Activated T-helper 17 cell treated with anti-CD3 and anti-CD28 coated beads, Interleukin-2, amount 50 U/mL, for 72 hours (primary cell): ENCODE measurements at regions not wholly inside any gene's neighbourhood (a gene's known extent, or its start where the extent isn't known, plus 50 kb on each side); places are given as distances from the start of the nearest gene placed in this dataset.
A peak's percentile ranks its signal among the peaks of the same experiment; 100 is the strongest.
"Not testable (repeated sequence)": the region's sequence is repeated elsewhere in the genome, so short reads cannot be mapped to it uniquely, and the experiment has no call there.

Source experiments
- ATAC-seq: fragments of 150-1000 bp; cut with Tn5 transposase; replicated peaks from 2 replicates; pipeline ENCODE4 v1.10.0; 2021; ENCODE audit warnings: mild to moderate bottlenecking, moderate library complexity
- H3K27ac Mint-ChIP-seq: one replicate; pipeline ENCODE4 v1.8.0; 2022; ENCODE audit warnings: mixed read lengths
- H3K27me3 Mint-ChIP-seq: one replicate; pipeline ENCODE4 v1.8.0; 2022; ENCODE audit warnings: mixed read lengths
- H3K36me3 Mint-ChIP-seq: one replicate; pipeline ENCODE4 v1.8.0; 2022; ENCODE audit warnings: low read depth, mild to moderate bottlenecking, mixed read lengths
- H3K4me1 Mint-ChIP-seq: one replicate; pipeline ENCODE4 v1.8.0; 2022; ENCODE audit warnings: mixed read lengths
- H3K4me3 Mint-ChIP-seq: one replicate; pipeline ENCODE4 v1.8.0; 2022; ENCODE audit warnings: mild to moderate bottlenecking, mixed read lengths
- H3K9me3 Mint-ChIP-seq: one replicate; pipeline ENCODE4 v1.8.0; 2022; ENCODE audit warnings: mixed read lengths

- no peaks in the 10 kb centered on the region for H3K9me3 Mint-ChIP-seq
- H3K27ac Mint-ChIP-seq: no peak overlapping the region
- H3K4me1 Mint-ChIP-seq: no peaks in the 10 kb centered on the region
- no peak for ATAC-seq
- H3K4me3 Mint-ChIP-seq: no peak overlapping the region
- H3K27me3 Mint-ChIP-seq: peaks cover 6% of the 10 kb centered on the region
- no peaks in the 10 kb centered on the region for H3K36me3 Mint-ChIP-seq
These were observed 306.2 kb upstream of the NREP start for GRCh38 chr5:112063191-112063590.

- Mint-ChIP-seq H3K4me3 (no peak overlapping the region), H3K9me3 (no peaks in the 10 kb centered on the region), H3K36me3 (no peaks in the 10 kb centered on the region), H3K4me1 (no peaks in the 10 kb centered on the region), H3K27ac (no peak overlapping the region), H3K27me3 (peaks cover 6% of the 10 kb centered on the region)
- no peak for ATAC-seq
These were observed 305.2 kb upstream of the NREP start for GRCh38 chr5:112062181-112062580.

- no peaks in the 10 kb centered on the region for H3K4me1 Mint-ChIP-seq
- no peak for ATAC-seq
- H3K27me3 Mint-ChIP-seq: peaks cover 5% of the 10 kb centered on the region
- no peak overlapping the region for H3K4me3 Mint-ChIP-seq
- no peaks in the 10 kb centered on the region for H3K9me3 Mint-ChIP-seq
- H3K36me3 Mint-ChIP-seq: no peaks in the 10 kb centered on the region
- no peak overlapping the region for H3K27ac Mint-ChIP-seq
These were observed 304.7 kb upstream of the NREP start for GRCh38 chr5:112061666-112062065.

DNA sequence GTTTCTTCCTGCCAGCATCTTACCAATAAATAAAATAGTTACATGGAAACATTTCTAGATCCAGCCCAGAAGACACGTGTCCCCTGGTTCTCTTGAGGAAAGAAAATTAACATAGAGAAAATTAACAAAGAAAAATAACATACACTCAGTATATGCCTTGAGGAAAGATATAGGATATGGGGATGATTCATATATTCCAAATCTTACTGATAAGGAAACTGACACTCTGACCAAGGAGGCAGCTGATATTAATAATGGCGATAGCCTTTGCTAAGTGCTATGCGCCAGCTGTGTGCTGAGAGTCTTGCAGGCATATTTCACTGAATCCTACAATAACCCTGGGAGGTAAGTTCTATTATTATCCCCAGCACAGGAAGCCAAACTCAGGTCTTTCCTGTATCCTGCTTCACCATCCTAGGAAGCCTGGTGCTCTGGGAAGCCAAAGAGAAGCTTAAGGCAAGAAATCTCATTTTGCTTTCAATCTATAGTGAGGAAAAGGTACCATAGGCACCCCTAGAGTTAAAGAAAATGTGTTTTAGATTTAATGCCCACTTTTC lies 302.7 kb upstream of the NREP start:
- Mint-ChIP-seq H3K4me1 (no peaks in the 10 kb centered on the region), H3K9me3 (no peaks in the 10 kb centered on the region), H3K4me3 (no peak overlapping the region), H3K27ac (no peak overlapping the region), H3K27me3 (no peaks in the 10 kb centered on the region), H3K36me3 (no peaks in the 10 kb centered on the region)
- no peak for ATAC-seq

DNA sequence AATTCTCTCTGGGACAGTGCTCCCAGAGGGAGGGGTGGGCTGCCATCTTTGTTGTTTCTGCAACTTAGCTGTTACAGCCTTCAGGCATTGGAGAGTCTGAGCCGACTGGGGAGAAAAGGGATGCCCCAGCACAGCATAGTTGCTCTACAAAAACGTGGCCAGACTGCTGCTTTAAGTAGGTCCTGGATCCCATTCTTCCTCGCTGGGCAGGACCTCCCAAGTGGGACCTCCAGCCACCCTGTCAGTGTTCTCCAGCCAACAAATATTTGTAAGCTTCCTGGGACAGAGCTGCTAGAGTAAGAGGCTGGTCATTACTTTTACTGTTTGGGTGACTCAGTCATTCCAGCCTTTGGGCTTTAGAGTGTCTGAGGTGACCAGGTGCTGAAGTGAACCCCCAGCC lies 292.7 kb upstream of the NREP start:
- H3K9me3 Mint-ChIP-seq: no peaks in the 10 kb centered on the region
- no peak overlapping the region for H3K27ac Mint-ChIP-seq
- H3K36me3 Mint-ChIP-seq: no peaks in the 10 kb centered on the region
- peaks cover 11% of the 10 kb centered on the region for H3K27me3 Mint-ChIP-seq
- ATAC-seq: no peak
- H3K4me1 Mint-ChIP-seq: no peaks in the 10 kb centered on the region
- H3K4me3 Mint-ChIP-seq: no peak overlapping the region

- Mint-ChIP-seq H3K4me1 (no peaks in the 10 kb centered on the region), H3K27ac (no peak overlapping the region), H3K27me3 (no peaks in the 10 kb centered on the region), H3K9me3 (no peaks in the 10 kb centered on the region), H3K4me3 (no peak overlapping the region), H3K36me3 (no peaks in the 10 kb centered on the region)
- no peak for ATAC-seq
These were observed 279.2 kb upstream of the NREP start for GRCh38 chr5:112036206-112036605.

- no peaks in the 10 kb centered on the region for H3K27me3 Mint-ChIP-seq
- no peak overlapping the region for H3K4me3 Mint-ChIP-seq
- ATAC-seq: no peak
- H3K27ac Mint-ChIP-seq: no peak overlapping the region
- H3K9me3 Mint-ChIP-seq: no peaks in the 10 kb centered on the region
- no peaks in the 10 kb centered on the region for H3K36me3 Mint-ChIP-seq
- H3K4me1 Mint-ChIP-seq: no peaks in the 10 kb centered on the region
These were observed 277.5 kb upstream of the NREP start for GRCh38 chr5:112034421-112034979.

GRCh38 chr5:112026879-112027278 lies 269.9 kb upstream of the NREP start:
- ATAC-seq, H3K27me3 Mint-ChIP-seq, H3K9me3 Mint-ChIP-seq, H3K4me3 Mint-ChIP-seq, H3K36me3 Mint-ChIP-seq, H3K27ac Mint-ChIP-seq, H3K4me1 Mint-ChIP-seq: not testable (repeated sequence)

- peak; percentile 32 for ATAC-seq
- no peaks in the 10 kb centered on the region for H3K9me3 Mint-ChIP-seq
- no peak overlapping the region for H3K4me3 Mint-ChIP-seq
- H3K27ac Mint-ChIP-seq: no peak overlapping the region
- no peaks in the 10 kb centered on the region for H3K36me3 Mint-ChIP-seq
- H3K27me3 Mint-ChIP-seq: no peaks in the 10 kb centered on the region
- H3K4me1 Mint-ChIP-seq: no peaks in the 10 kb centered on the region
These were observed 268.8 kb upstream of the NREP start for GRCh38 chr5:112025757-112026156.

GRCh38 chr5:112024769-112025168 lies 267.8 kb upstream of the NREP start:
- no peak for ATAC-seq
- no peaks in the 10 kb centered on the region for H3K36me3 Mint-ChIP-seq
- no peaks in the 10 kb centered on the region for H3K4me1 Mint-ChIP-seq
- H3K27ac Mint-ChIP-seq: no peak overlapping the region
- H3K4me3 Mint-ChIP-seq: no peak overlapping the region
- no peaks in the 10 kb centered on the region for H3K27me3 Mint-ChIP-seq
- no peaks in the 10 kb centered on the region for H3K9me3 Mint-ChIP-seq

GRCh38 chr5:112024221-112024620 lies 267.2 kb upstream of the NREP start:
- no peak overlapping the region for H3K4me3 Mint-ChIP-seq
- no peak for ATAC-seq
- H3K36me3 Mint-ChIP-seq: no peaks in the 10 kb centered on the region
- no peaks in the 10 kb centered on the region for H3K9me3 Mint-ChIP-seq
- no peaks in the 10 kb centered on the region for H3K4me1 Mint-ChIP-seq
- no peaks in the 10 kb centered on the region for H3K27me3 Mint-ChIP-seq
- no peak overlapping the region for H3K27ac Mint-ChIP-seq

DNA sequence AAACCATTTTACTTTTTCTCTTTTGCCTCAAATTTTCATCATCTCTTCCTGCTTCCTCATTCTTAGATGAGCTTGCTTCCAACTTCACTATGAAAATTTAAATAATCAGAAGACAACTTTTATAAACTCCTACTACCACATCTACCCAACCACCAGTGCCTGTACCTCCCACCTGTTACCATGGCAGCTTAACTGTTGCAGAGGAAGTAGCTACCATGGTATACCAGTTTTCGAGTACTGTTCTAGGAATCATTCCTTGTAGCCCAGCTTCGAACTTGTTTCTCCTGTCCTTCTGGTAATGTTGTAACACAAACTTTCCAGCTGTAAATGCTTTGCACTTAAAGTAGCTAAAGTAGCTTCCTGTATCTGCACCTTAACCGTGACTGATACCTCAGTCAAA lies 266.8 kb upstream of the NREP start:
- no peak overlapping the region for H3K27ac Mint-ChIP-seq
- no peaks in the 10 kb centered on the region for H3K4me1 Mint-ChIP-seq
- H3K36me3 Mint-ChIP-seq: no peaks in the 10 kb centered on the region
- H3K9me3 Mint-ChIP-seq: no peaks in the 10 kb centered on the region
- H3K27me3 Mint-ChIP-seq: no peaks in the 10 kb centered on the region
- H3K4me3 Mint-ChIP-seq: no peak overlapping the region
- no peak for ATAC-seq

GRCh38 chr5:112018846-112019245 lies 261.9 kb upstream of the NREP start:
- Mint-ChIP-seq H3K4me1 (no peaks in the 10 kb centered on the region), H3K36me3 (no peaks in the 10 kb centered on the region), H3K27me3 (peaks cover 6% of the 10 kb centered on the region), H3K9me3 (no peaks in the 10 kb centered on the region), H3K4me3 (no peak overlapping the region), H3K27ac (no peak overlapping the region)
- no peak for ATAC-seq

DNA sequence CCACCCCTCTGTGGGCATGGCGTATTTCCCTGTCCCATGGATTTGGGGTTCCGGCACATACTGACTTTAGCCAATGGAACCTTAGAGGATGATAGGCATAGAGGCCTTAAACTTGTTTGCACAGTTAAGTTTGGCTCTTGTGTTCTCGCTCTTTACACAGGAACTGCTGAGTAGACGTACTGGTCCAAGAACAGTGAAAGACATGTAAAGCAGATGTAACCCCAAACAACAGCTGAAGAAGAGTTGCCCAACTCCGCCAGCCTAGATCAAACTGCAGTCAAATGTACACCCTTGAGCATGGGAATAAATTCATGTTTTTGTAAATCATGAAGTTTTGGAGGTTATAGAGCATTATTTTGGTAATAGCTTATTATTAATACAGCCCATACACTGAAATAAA lies 260.0 kb upstream of the NREP start:
- H3K4me3 Mint-ChIP-seq: no peak overlapping the region
- H3K4me1 Mint-ChIP-seq: no peaks in the 10 kb centered on the region
- H3K9me3 Mint-ChIP-seq: no peaks in the 10 kb centered on the region
- ATAC-seq: no peak
- H3K27me3 Mint-ChIP-seq: peaks cover 9% of the 10 kb centered on the region
- H3K27ac Mint-ChIP-seq: no peak overlapping the region
- no peaks in the 10 kb centered on the region for H3K36me3 Mint-ChIP-seq

- Mint-ChIP-seq H3K36me3 (no peaks in the 10 kb centered on the region), H3K4me1 (no peaks in the 10 kb centered on the region), H3K27ac (no peak overlapping the region), H3K27me3 (peaks cover 14% of the 10 kb centered on the region), H3K9me3 (no peaks in the 10 kb centered on the region), H3K4me3 (no peak overlapping the region)
- ATAC-seq: no peak
These were observed 257.9 kb upstream of the NREP start for GRCh38 chr5:112014783-112015395.
